HG03575 (cell line): ENCODE measurements at regions not wholly inside any gene's neighbourhood (a gene's known extent, or its start where the extent isn't known, plus 50 kb on each side); places are given as distances from the start of the nearest gene placed in this dataset.
"Not testable (repeated sequence)": the region's sequence is repeated elsewhere in the genome, so short reads cannot be mapped to it uniquely, and the experiment has no call there.

ENCODE experiments used
- ATAC-seq: cut with Tn5 transposase; IDR thresholded peaks from one replicate; pipeline ENCODE4 v1.9.1; 2021; ENCODE audit not compliant: unreplicated experiment, insufficient number of reproducible peaks, low FRiP score; ENCODE audit errors: extremely low read depth

GRCh38 chr3:89714237-89714636 is 606.8 kb downstream of the EPHA3 start:
- ATAC-seq, result no peak

GRCh38 chr3:89740080-89740880 is 632.9 kb downstream of the EPHA3 start:
- no peak for ATAC-seq

GRCh38 chr3:89740881-89741177 is 633.4 kb downstream of the EPHA3 start:
- no peak for ATAC-seq

GRCh38 chr3:89742546-89742945 is 635.1 kb downstream of the EPHA3 start:
- ATAC-seq, result no peak

GRCh38 chr3:89747541-89748278 is 640.3 kb downstream of the EPHA3 start:
- not testable (repeated sequence) for ATAC-seq

GRCh38 chr3:89762405-89762804 is 655.0 kb downstream of the EPHA3 start:
- ATAC-seq, result no peak

- no peak for ATAC-seq
Measured at GRCh38 chr3:89783341-89783927, 676.0 kb downstream of the EPHA3 start.

GRCh38 chr3:89787485-89787884 is 680.1 kb downstream of the EPHA3 start:
- no peak for ATAC-seq

GRCh38 chr3:89787979-89788378 is 680.6 kb downstream of the EPHA3 start:
- ATAC-seq, result no peak

- ATAC-seq, result no peak
Measured at GRCh38 chr3:89795506-89795905, 688.1 kb downstream of the EPHA3 start.

- no peak for ATAC-seq
Measured at GRCh38 chr3:89802881-89803280, 695.5 kb downstream of the EPHA3 start.

- ATAC-seq, result no peak
Measured at GRCh38 chr3:89803711-89804110, 696.3 kb downstream of the EPHA3 start.

GRCh38 chr3:89806166-89806565 is 698.7 kb downstream of the EPHA3 start:
- no peak for ATAC-seq

GRCh38 chr3:89808680-89809197 is 701.3 kb downstream of the EPHA3 start:
- no peak for ATAC-seq

GRCh38 chr3:89813500-89813899 is 706.1 kb downstream of the EPHA3 start:
- no peak for ATAC-seq

- ATAC-seq, result no peak
Measured at GRCh38 chr3:89841041-89841440, 733.6 kb downstream of the EPHA3 start.

- no peak for ATAC-seq
Measured at GRCh38 chr3:89845053-89845452, 737.6 kb downstream of the EPHA3 start.

- no peak for ATAC-seq
Measured at GRCh38 chr3:89847955-89848354, 740.5 kb downstream of the EPHA3 start.

- no peak for ATAC-seq
Measured at GRCh38 chr3:89851974-89852621, 744.7 kb downstream of the EPHA3 start.

- no peak for ATAC-seq
Measured at GRCh38 chr3:89859757-89860156, 752.3 kb downstream of the EPHA3 start.
